Vagina (tissue), 2 donors: ENCODE measurements at regions not wholly inside any gene's neighbourhood (a gene's known extent, or its start where the extent isn't known, plus 50 kb on each side); places are given as distances from the start of the nearest gene placed in this dataset.

ENCODE experiments used
- DNase-seq, 2 donors: peaks; one replicate each; pipeline ENCODE4 v3.0.0-alpha.2; 2017; ENCODE audit errors: extremely low spot score in 2 of 2
- H3K27ac ChIP-seq: fragments of 200-600 bp; sonication (generic); one replicate; pipeline ENCODE4 v1.5.1; 2019
- H3K27me3 ChIP-seq: fragments of 200-600 bp; sonication (generic); one replicate; pipeline ENCODE4 v1.5.1; 2019
- H3K36me3 ChIP-seq, 2 donors: fragments of 200-600 bp; sonication (generic); one replicate each; pipeline ENCODE4 v1.5.1; 2017 to 2019
- H3K4me1 ChIP-seq: fragments of 200-600 bp; sonication (generic); one replicate; pipeline ENCODE4 v1.5.1; 2019
- H3K4me3 ChIP-seq, 2 donors: fragments of 200-600 bp; sonication (generic); 1 replicate in 1 of 2; 2 replicates in 1 of 2; pipeline ENCODE4 v1.5.1; 2016 to 2019
- H3K9me3 ChIP-seq: fragments of 200-600 bp; sonication (generic); one replicate; pipeline ENCODE4 v1.5.1; 2019
- CTCF ChIP-seq, 3 experiments: fragments of 450-650 bp in 2 of 3; fragments of 200-600 bp in 1 of 3; sonication (generic) in 1 of 3; IDR thresholded peaks; one replicate each; pipeline ENCODE4 v1.5.1; 2017 to 2019; ENCODE audit warnings: antibody characterized with exemption in 3 of 3, mild to moderate bottlenecking in 2 of 3, moderate library complexity in 2 of 3
- POLR2A ChIP-seq, 2 donors: fragments of 450-650 bp; IDR thresholded peaks; one replicate each; pipeline ENCODE4 v1.6.1; 2017; ENCODE audit warnings: antibody characterized with exemption in 2 of 2, mild to moderate bottlenecking in 2 of 2, moderate library complexity in 2 of 2
- POLR2AphosphoS5 ChIP-seq, 2 donors: sonication (generic); formaldehyde crosslinking; IDR thresholded peaks; one replicate each; pipeline ENCODE4 v1.9.0; 2017; ENCODE audit warnings: antibody characterized with exemption in 2 of 2, mild to moderate bottlenecking in 2 of 2, low read depth in 1 of 2; ENCODE audit not compliant: insufficient read depth in 1 of 2
- intact Hi-C: fragments of 100-400 bp; cut with DNase I; formaldehyde crosslinking; loops from one replicate; pipeline ENCODE4 v1.15.1; 2023

DNA sequence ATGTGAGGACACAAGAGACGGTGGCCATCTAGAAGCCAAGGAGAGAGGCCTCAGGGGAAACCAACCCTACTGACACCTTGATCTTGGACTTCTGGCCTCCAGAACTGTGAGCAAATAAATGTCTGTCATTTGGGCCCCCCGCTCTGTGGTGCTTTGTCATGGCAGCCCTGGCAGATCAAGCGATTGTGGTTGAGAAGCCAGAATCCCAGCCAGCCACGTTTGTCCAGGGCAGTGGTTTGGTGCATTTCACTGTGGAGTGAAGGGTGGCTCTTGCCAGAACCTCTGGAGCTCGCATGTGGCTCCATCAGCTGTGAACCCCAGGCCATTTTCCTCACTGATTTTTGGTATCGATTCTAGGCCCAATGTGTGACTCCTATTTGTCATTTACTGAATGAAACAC lies 404.9 kb downstream of the BCL11B start:
- Histone ChIP-seq H3K27me3 (no peaks in the 10 kb centered on the region), H3K27ac (no peak overlapping the region), H3K4me3 (no peak overlapping the region), H3K4me1 (no peaks in the 10 kb centered on the region), H3K36me3 (no peaks in the 10 kb centered on the region), H3K9me3 (no peaks in the 10 kb centered on the region)
- intact Hi-C loops, result no loop called here
- TF ChIP-seq POLR2A (IDR thresholded peaks at IDR 0.05) (no peak), POLR2AphosphoS5 (IDR thresholded peaks at IDR 0.05; ENCODE audit: insufficient read depth in 1 of 2, low read depth in 1 of 2) (no peak), CTCF (IDR thresholded peaks at IDR 0.05) (no peak)
- no peak for DNase-seq

DNA sequence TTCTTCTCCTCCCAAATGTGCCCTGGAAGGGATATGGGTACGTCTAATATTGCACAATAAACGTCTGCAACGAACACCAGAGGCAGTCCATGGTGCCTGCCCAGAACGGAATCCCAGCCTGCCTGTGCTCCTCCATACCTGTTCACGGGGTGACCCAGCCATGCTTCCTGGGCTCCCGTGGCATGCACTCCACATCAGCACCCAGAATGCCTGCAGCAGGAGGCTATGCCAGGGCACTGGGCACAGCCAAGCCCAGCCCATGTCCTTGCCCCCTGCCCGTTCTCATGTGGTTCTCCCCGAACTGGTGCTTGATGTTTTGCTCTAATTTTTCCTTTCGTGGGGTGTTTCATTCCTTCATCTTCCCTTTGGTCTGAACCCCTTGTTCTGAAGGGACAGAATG lies 404.3 kb downstream of the BCL11B start:
- intact Hi-C loops, result no loop called here
- Histone ChIP-seq H3K36me3 (no peaks in the 10 kb centered on the region), H3K4me3 (no peak overlapping the region), H3K4me1 (no peaks in the 10 kb centered on the region), H3K9me3 (no peaks in the 10 kb centered on the region), H3K27ac (no peak overlapping the region), H3K27me3 (no peaks in the 10 kb centered on the region)
- TF ChIP-seq POLR2A (IDR thresholded peaks at IDR 0.05), result no peak
- no peak for TF ChIP-seq POLR2AphosphoS5 (IDR thresholded peaks at IDR 0.05; ENCODE audit: insufficient read depth in 1 of 2, low read depth in 1 of 2)
- TF ChIP-seq CTCF (IDR thresholded peaks at IDR 0.05), result no peak
- DNase-seq, result no peak

GRCh38 chr14:98868866-98869265 lies 403.1 kb downstream of the BCL11B start:
- H3K4me3 ChIP-seq, result no peak overlapping the region
- no peak for DNase-seq
- H3K27me3 ChIP-seq, result no peaks in the 10 kb centered on the region
- H3K27ac ChIP-seq, result no peak overlapping the region
- H3K4me1 ChIP-seq, result no peaks in the 10 kb centered on the region
- no peaks in the 10 kb centered on the region for H3K9me3 ChIP-seq
- intact Hi-C loops, result no loop called here
- TF ChIP-seq POLR2AphosphoS5 (IDR thresholded peaks at IDR 0.05; ENCODE audit: insufficient read depth in 1 of 2, low read depth in 1 of 2), result no peak
- no peak for TF ChIP-seq CTCF (IDR thresholded peaks at IDR 0.05)
- H3K36me3 ChIP-seq, result no peaks in the 10 kb centered on the region

GRCh38 chr14:98871796-98872195 lies 400.2 kb downstream of the BCL11B start:
- H3K4me3 ChIP-seq, result no peak overlapping the region
- intact Hi-C loops, result no loop called here
- DNase-seq, result no peak
- H3K27me3 ChIP-seq, result no peaks in the 10 kb centered on the region
- H3K9me3 ChIP-seq, result no peaks in the 10 kb centered on the region
- no peaks in the 10 kb centered on the region for H3K36me3 ChIP-seq
- TF ChIP-seq POLR2AphosphoS5 (IDR thresholded peaks at IDR 0.05; ENCODE audit: insufficient read depth in 1 of 2, low read depth in 1 of 2) (no peak), POLR2A (IDR thresholded peaks at IDR 0.05) (no peak), CTCF (IDR thresholded peaks at IDR 0.05) (no peak)
- no peaks in the 10 kb centered on the region for H3K4me1 ChIP-seq
- H3K27ac ChIP-seq, result no peak overlapping the region

GRCh38 chr14:98877065-98877464 lies 394.9 kb downstream of the BCL11B start:
- H3K27ac ChIP-seq, result no peak overlapping the region
- DNase-seq, result no peak
- TF ChIP-seq CTCF (IDR thresholded peaks at IDR 0.05) (no peak), POLR2AphosphoS5 (IDR thresholded peaks at IDR 0.05; ENCODE audit: insufficient read depth in 1 of 2, low read depth in 1 of 2) (no peak), POLR2A (IDR thresholded peaks at IDR 0.05) (no peak)
- H3K27me3 ChIP-seq, result no peaks in the 10 kb centered on the region
- H3K9me3 ChIP-seq, result no peaks in the 10 kb centered on the region
- no peaks in the 10 kb centered on the region for H3K4me1 ChIP-seq
- intact Hi-C loops, result no loop called here
- no peaks in the 10 kb centered on the region for H3K36me3 ChIP-seq
- no peak overlapping the region for H3K4me3 ChIP-seq
